Memory B cell (primary cell): ENCODE measurements at regions not wholly inside any gene's neighbourhood (a gene's known extent, or its start where the extent isn't known, plus 50 kb on each side); places are given as distances from the start of the nearest gene placed in this dataset.
A peak's percentile ranks its signal among the peaks of the same experiment; 100 is the strongest.

ENCODE experiments used
- ATAC-seq: fragments of 150-1000 bp; cut with Tn5 transposase; 2 replicates; pipeline ENCODE4 v1.10.0; 2021; ENCODE audit warnings: low read depth, mild to moderate bottlenecking, moderate library complexity
- DNase-seq, 2 donors: peaks; one replicate each; pipeline ENCODE4 v3.0.0; 2022; ENCODE audit warnings: low spot score in 2 of 2
- H3K27ac Mint-ChIP-seq: one replicate; pipeline ENCODE4 v1.8.0; 2022; ENCODE audit warnings: mild to moderate bottlenecking, moderate library complexity, mixed read lengths
- H3K27me3 Mint-ChIP-seq: one replicate; pipeline ENCODE4 v1.8.0; 2022; ENCODE audit warnings: mixed read lengths
- H3K36me3 Mint-ChIP-seq: one replicate; pipeline ENCODE4 v1.8.0; 2022; ENCODE audit warnings: mild to moderate bottlenecking, mixed read lengths
- H3K4me1 Mint-ChIP-seq: one replicate; pipeline ENCODE4 v1.8.0; 2022; ENCODE audit warnings: mixed read lengths
- H3K4me3 Mint-ChIP-seq: one replicate; pipeline ENCODE4 v1.8.0; 2022; ENCODE audit warnings: mild to moderate bottlenecking, moderate library complexity, mixed read lengths
- H3K9me3 Mint-ChIP-seq: one replicate; pipeline ENCODE4 v1.8.0; 2022; ENCODE audit warnings: mixed read lengths

- ATAC-seq (no peak), DNase-seq (no peak)
- H3K27me3 Mint-ChIP-seq: peaks cover 19% of the 10 kb centered on the region
- no peaks in the 10 kb centered on the region for H3K9me3 Mint-ChIP-seq
- peaks cover 3% of the 10 kb centered on the region for H3K4me1 Mint-ChIP-seq
- no peak overlapping the region for H3K4me3 Mint-ChIP-seq
- H3K27ac Mint-ChIP-seq: no peak overlapping the region
- H3K36me3 Mint-ChIP-seq: no peaks in the 10 kb centered on the region
Observed at GRCh38 chr6:40930045-40930444, 109.0 kb downstream of the UNC5CL start.

GRCh38 chr6:40929176-40929575, 109.8 kb downstream of the UNC5CL start:
- peaks cover 3% of the 10 kb centered on the region for H3K4me1 Mint-ChIP-seq
- no peak overlapping the region for H3K27ac Mint-ChIP-seq
- no peaks in the 10 kb centered on the region for H3K9me3 Mint-ChIP-seq
- DNase-seq (no peak), ATAC-seq (no peak)
- H3K4me3 Mint-ChIP-seq: no peak overlapping the region
- H3K36me3 Mint-ChIP-seq: no peaks in the 10 kb centered on the region
- peaks cover 14% of the 10 kb centered on the region for H3K27me3 Mint-ChIP-seq

DNA sequence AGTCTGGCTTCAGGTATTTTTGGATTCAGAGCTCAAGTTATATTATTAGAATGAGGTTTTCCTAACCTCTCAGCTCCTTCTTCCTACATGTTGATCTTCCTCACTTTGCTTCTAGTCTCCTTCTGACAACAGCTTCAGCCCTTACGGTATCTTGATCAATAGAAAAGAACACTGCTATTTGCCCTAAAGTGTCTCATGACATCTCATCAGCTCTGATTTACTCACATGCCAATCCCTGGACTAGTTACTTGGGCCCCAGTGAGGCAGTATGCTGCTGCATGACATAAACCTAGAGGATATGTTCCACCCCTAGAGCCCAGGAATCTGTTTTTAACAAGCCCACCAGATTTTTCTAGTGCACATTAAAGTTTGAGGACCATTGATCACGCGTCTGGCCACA, 110.3 kb downstream of the UNC5CL start:
- peaks cover 3% of the 10 kb centered on the region for H3K4me1 Mint-ChIP-seq
- ATAC-seq (no peak), DNase-seq (no peak)
- H3K4me3 Mint-ChIP-seq: no peak overlapping the region
- H3K27ac Mint-ChIP-seq: no peak overlapping the region
- H3K9me3 Mint-ChIP-seq: no peaks in the 10 kb centered on the region
- no peaks in the 10 kb centered on the region for H3K36me3 Mint-ChIP-seq
- peaks cover 14% of the 10 kb centered on the region for H3K27me3 Mint-ChIP-seq

- Mint-ChIP-seq H3K27me3 (peaks cover 11% of the 10 kb centered on the region), H3K9me3 (no peaks in the 10 kb centered on the region), H3K27ac (no peak overlapping the region), H3K4me3 (no peak overlapping the region), H3K4me1 (peaks cover 3% of the 10 kb centered on the region), H3K36me3 (no peaks in the 10 kb centered on the region)
- no peak for ATAC-seq
- DNase-seq: no peak
Observed at GRCh38 chr6:40928307-40928706, 110.7 kb downstream of the UNC5CL start.

DNA sequence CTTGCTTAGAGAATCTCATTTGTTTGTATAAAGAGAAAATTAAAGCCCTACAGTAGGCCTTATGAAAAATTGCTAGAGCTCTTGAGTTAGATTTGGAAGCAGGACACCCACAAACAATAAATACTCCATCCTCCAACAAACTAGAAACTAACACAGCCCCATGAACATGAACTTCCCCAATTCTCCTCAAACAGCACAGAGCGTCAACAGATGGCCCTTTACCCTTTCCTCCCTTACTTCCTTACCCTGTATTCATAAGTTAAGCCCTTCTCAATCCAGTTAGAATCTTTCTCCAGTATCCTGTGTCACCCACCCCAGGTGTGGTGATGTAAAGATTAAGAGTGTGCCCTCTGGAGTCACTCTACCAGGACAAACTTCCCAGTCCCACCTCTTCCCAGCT, 113.7 kb downstream of the UNC5CL start:
- H3K36me3 Mint-ChIP-seq: no peaks in the 10 kb centered on the region
- DNase-seq: no peak
- H3K27me3 Mint-ChIP-seq: peaks cover 12% of the 10 kb centered on the region
- H3K4me3 Mint-ChIP-seq: no peak overlapping the region
- H3K4me1 Mint-ChIP-seq: peaks cover 3% of the 10 kb centered on the region
- H3K27ac Mint-ChIP-seq: no peak overlapping the region
- no peak for ATAC-seq
- H3K9me3 Mint-ChIP-seq: no peaks in the 10 kb centered on the region

DNA sequence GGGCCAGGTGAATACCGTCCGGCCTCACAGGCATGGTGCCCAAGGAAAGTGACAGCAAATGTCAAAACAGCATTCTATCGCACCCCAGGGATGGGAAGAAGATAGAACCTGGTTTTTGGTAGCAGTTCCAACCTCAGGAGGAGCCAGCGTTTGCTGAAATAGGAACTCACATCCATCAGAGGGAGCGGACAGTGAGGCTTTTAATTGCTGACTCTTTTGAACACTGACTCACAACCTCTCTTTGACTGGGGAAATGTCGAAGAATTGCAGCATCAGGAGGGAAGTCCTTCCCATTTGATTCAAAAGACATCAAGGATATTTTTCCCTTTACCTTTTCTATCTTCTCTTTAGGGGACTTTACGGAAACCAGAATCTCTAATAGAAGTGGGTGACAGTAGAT, 114.2 kb downstream of the UNC5CL start:
- ATAC-seq (no peak), DNase-seq (no peak)
- Mint-ChIP-seq H3K4me3 (no peak overlapping the region), H3K27me3 (peaks cover 12% of the 10 kb centered on the region), H3K4me1 (peaks cover 3% of the 10 kb centered on the region), H3K9me3 (no peaks in the 10 kb centered on the region), H3K36me3 (no peaks in the 10 kb centered on the region), H3K27ac (no peak overlapping the region)

DNA sequence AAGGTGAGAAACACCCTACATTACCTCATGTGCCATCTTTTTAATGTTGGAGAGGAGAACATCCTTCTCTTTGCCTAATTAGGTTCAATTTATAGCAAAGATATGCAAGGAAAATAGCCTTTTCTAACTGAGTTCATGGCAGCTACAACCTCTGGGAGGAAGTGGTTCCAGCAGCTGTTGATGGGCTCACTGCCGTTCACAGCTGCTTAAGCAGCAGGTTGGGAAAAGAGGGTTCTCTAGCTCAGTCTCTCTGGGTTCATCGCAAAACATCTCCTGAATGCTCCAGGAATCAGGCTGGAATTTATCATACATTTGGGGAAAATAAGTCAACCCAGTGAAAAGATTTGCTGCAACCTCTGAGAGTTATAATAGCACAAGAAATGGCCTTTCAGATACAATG, 115.1 kb downstream of the UNC5CL start:
- DNase-seq (no peak), ATAC-seq (no peak)
- peaks cover 3% of the 10 kb centered on the region for H3K4me1 Mint-ChIP-seq
- H3K27me3 Mint-ChIP-seq: peaks cover 17% of the 10 kb centered on the region
- H3K4me3 Mint-ChIP-seq: no peak overlapping the region
- no peaks in the 10 kb centered on the region for H3K36me3 Mint-ChIP-seq
- H3K9me3 Mint-ChIP-seq: no peaks in the 10 kb centered on the region
- H3K27ac Mint-ChIP-seq: no peak overlapping the region

- no peak for ATAC-seq
- peaks cover 19% of the 10 kb centered on the region for H3K27me3 Mint-ChIP-seq
- no peak overlapping the region for H3K4me3 Mint-ChIP-seq
- peaks cover 3% of the 10 kb centered on the region for H3K4me1 Mint-ChIP-seq
- no peak for DNase-seq
- no peaks in the 10 kb centered on the region for H3K36me3 Mint-ChIP-seq
- H3K27ac Mint-ChIP-seq: no peak overlapping the region
- no peaks in the 10 kb centered on the region for H3K9me3 Mint-ChIP-seq
Observed at GRCh38 chr6:40923326-40923725, 115.7 kb downstream of the UNC5CL start.

- no peaks in the 10 kb centered on the region for H3K36me3 Mint-ChIP-seq
- no peak overlapping the region for H3K27ac Mint-ChIP-seq
- ATAC-seq: no peak
- peaks cover 21% of the 10 kb centered on the region for H3K27me3 Mint-ChIP-seq
- H3K4me3 Mint-ChIP-seq: no peak overlapping the region
- H3K9me3 Mint-ChIP-seq: no peaks in the 10 kb centered on the region
- DNase-seq: no peak
- peaks cover 9% of the 10 kb centered on the region for H3K4me1 Mint-ChIP-seq
Observed at GRCh38 chr6:40922281-40922680, 116.7 kb downstream of the UNC5CL start.

DNA sequence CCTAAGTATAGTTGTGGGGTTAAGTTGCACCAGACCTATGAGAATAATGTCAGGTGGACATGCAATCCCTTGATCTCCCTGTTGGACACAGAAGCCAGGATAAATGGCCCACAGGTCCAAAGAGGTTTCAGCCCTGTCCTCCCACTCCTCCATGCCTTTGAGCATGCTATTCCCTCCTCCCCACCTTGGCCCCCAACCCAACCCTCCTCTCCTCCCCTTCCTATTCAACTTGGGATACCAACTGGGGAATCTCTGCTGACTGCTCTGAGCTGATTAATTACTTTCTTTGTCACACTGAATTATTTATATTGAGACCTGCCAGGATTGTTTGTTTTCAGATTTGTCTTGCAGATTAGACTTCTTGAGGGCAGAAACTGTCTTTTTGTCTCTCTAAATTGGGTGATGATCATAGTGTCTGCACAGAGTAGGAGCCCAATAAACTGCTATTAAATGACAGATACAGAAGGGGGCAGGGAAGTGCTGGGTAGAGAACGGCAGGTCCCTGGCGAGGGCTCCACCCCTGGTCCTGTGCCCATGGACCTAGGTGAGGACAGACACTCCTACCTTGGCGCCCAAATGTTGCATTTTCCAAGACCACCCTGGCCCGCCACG, 120.9 kb downstream of the UNC5CL start:
- ATAC-seq: no peak
- H3K27ac Mint-ChIP-seq: no peak overlapping the region
- peaks cover 6% of the 10 kb centered on the region for H3K4me1 Mint-ChIP-seq
- H3K4me3 Mint-ChIP-seq: no peak overlapping the region
- no peak for DNase-seq
- H3K36me3 Mint-ChIP-seq: no peaks in the 10 kb centered on the region
- H3K27me3 Mint-ChIP-seq: peaks cover 20% of the 10 kb centered on the region
- H3K9me3 Mint-ChIP-seq: no peaks in the 10 kb centered on the region

DNA sequence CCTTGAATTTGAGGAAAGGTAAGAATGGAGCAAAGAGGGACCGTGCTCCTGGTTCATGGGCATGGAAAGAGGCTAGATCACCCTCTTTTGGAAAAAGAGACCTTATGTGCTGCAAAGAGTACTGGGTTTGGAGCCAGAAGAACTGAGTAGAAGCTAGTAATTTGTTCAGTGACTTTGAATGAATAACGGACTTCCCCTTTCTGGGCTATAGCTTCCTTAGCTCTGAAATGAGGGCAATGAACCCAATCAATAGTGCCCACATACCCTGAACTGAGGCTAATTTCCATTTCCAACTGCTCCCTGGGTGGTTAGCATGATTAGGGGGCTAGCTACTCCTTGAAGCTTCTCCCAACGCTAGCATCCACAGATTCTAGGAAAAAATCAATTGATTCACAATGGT, 121.4 kb downstream of the UNC5CL start:
- DNase-seq (no peak), ATAC-seq (peak; percentile 79)
- Mint-ChIP-seq H3K4me1 (peaks cover 6% of the 10 kb centered on the region), H3K36me3 (no peaks in the 10 kb centered on the region), H3K27ac (no peak overlapping the region), H3K27me3 (peaks cover 19% of the 10 kb centered on the region), H3K4me3 (no peak overlapping the region), H3K9me3 (no peaks in the 10 kb centered on the region)

DNA sequence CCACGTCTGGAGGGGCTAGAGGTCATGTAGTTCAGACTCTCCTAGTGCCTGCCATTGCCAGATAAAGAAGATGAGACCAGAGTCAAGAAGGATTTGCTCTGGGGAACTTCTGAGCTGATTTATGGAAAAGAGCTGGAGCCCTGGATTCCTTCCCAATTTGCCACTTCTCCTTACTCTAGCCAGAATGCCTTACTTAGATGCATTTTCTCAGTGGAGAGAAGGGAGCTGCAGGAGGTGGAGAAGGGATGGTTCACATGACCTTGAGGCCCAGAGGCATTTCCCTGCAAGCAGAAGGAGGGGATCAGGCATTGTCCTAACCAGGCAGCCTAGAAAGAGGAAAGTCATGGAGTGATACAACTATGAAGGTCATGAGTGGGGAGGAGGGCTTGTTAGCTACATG, 122.2 kb downstream of the UNC5CL start:
- H3K4me3 Mint-ChIP-seq: no peak overlapping the region
- H3K36me3 Mint-ChIP-seq: no peaks in the 10 kb centered on the region
- ATAC-seq (no peak), DNase-seq (no peak)
- H3K27ac Mint-ChIP-seq: no peak overlapping the region
- peaks cover 19% of the 10 kb centered on the region for H3K27me3 Mint-ChIP-seq
- H3K9me3 Mint-ChIP-seq: no peaks in the 10 kb centered on the region
- peaks cover 6% of the 10 kb centered on the region for H3K4me1 Mint-ChIP-seq

- no peak for DNase-seq
- no peak for ATAC-seq
- H3K36me3 Mint-ChIP-seq: no peaks in the 10 kb centered on the region
- no peak overlapping the region for H3K4me3 Mint-ChIP-seq
- H3K9me3 Mint-ChIP-seq: no peaks in the 10 kb centered on the region
- peaks cover 19% of the 10 kb centered on the region for H3K27me3 Mint-ChIP-seq
- H3K27ac Mint-ChIP-seq: no peak overlapping the region
- H3K4me1 Mint-ChIP-seq: peaks cover 6% of the 10 kb centered on the region
Observed at GRCh38 chr6:40915165-40915564, 123.9 kb downstream of the UNC5CL start.

- Mint-ChIP-seq H3K4me1 (peaks cover 6% of the 10 kb centered on the region), H3K9me3 (no peaks in the 10 kb centered on the region), H3K36me3 (no peaks in the 10 kb centered on the region), H3K27ac (no peak overlapping the region), H3K4me3 (no peak overlapping the region), H3K27me3 (peaks cover 15% of the 10 kb centered on the region)
- ATAC-seq (no peak), DNase-seq (no peak)
Observed at GRCh38 chr6:40914005-40914404, 125.0 kb downstream of the UNC5CL start.

GRCh38 chr6:40912158-40912946, 126.7 kb downstream of the UNC5CL start:
- Mint-ChIP-seq H3K4me3 (no peak overlapping the region), H3K4me1 (peaks cover under 1% of the 10 kb centered on the region), H3K9me3 (no peaks in the 10 kb centered on the region), H3K36me3 (no peaks in the 10 kb centered on the region), H3K27me3 (peaks cover 10% of the 10 kb centered on the region), H3K27ac (no peak overlapping the region)
- ATAC-seq (peak; percentile 69), DNase-seq (no peak)
